H1 (cell line): ENCODE measurements at regions not wholly inside any gene's neighbourhood (a gene's known extent, or its start where the extent isn't known, plus 50 kb on each side); places are given as distances from the start of the nearest gene placed in this dataset.

ENCODE experiments used
- CTCF ChIA-PET: fragments of 300-600 bp; sonication (Branson Sonifier 250); formaldehyde crosslinking; loops from one replicate; lab custom pipeline; 2021; ENCODE audit not compliant: partially characterized antibody; lab: Charles Lee
- POLR2A ChIA-PET: fragments of 300-600 bp; sonication (Branson Sonifier 250); formaldehyde crosslinking; loops from one replicate; lab custom pipeline; 2021; ENCODE audit warnings: inconsistent platforms; ENCODE audit not compliant: partially characterized antibody; lab: Charles Lee
- DNase-seq, 2 experiments: peaks; one replicate each; pipeline versions ENCODE4 v3.0.0 to v3.0.0-alpha.2; 2010 to 2022; ENCODE audit warnings: low spot score in 2 of 2, low read depth in 1 of 2, mixed read lengths in 1 of 2
- FAIRE-seq: peaks from 2 replicates; lab custom pipeline; 2011; peaks lifted over from hg19 to GRCh38; lab: Jason Lieb, UNC
- H2AFZ ChIP-seq: 2 replicates; pipeline ENCODE4 v1.8.1; 2012; ENCODE audit warnings: low read length, inconsistent platforms
- H2AK5ac ChIP-seq: 2 replicates; pipeline ENCODE4 v1.6.1; 2013; ENCODE audit warnings: low read depth, low read length
- H2BK120ac ChIP-seq: replicated peaks from 2 replicates; pipeline ENCODE3; 2013; ENCODE audit warnings: low read depth, low read length, inconsistent platforms
- H2BK12ac ChIP-seq: 2 replicates; pipeline ENCODE4 v1.6.1; 2013; ENCODE audit warnings: low read depth, low read length
- H2BK15ac ChIP-seq: 2 replicates; pipeline ENCODE4 v1.6.1; 2013; ENCODE audit warnings: low read length
- H2BK20ac ChIP-seq: 2 replicates; pipeline ENCODE4 v1.6.1; 2013; ENCODE audit warnings: low read length
- H2BK5ac ChIP-seq: 2 replicates; pipeline ENCODE4 v1.6.1; 2013; ENCODE audit warnings: low read depth, low read length
- H3K14ac ChIP-seq: 2 replicates; pipeline ENCODE4 v1.6.1; 2013; ENCODE audit warnings: inconsistent platforms; ENCODE audit not compliant: insufficient read length
- H3K18ac ChIP-seq: 2 replicates; pipeline ENCODE4 v1.6.1; 2013; ENCODE audit warnings: low read length; ENCODE audit errors: extremely low read depth
- H3K23ac ChIP-seq: 2 replicates; pipeline ENCODE4 v1.6.1; 2013; ENCODE audit warnings: inconsistent platforms; ENCODE audit not compliant: insufficient read length
- H3K23me2 ChIP-seq: 2 replicates; pipeline ENCODE4 v1.6.1; 2013; ENCODE audit warnings: low read depth, low read length
- H3K27ac ChIP-seq: 2 replicates; pipeline ENCODE4 v1.6.1; 2011; ENCODE audit warnings: low read depth, low read length, inconsistent platforms
- H3K27me3 ChIP-seq, 4 experiments: replicated peaks in 1 of 4; 1 replicate in 1 of 4; 2 replicates in 3 of 4; pipeline versions ENCODE4 v1.6.1 to v1.8.1; 2011 to 2013; ENCODE audit warnings: low read length in 3 of 4, mild to moderate bottlenecking in 3 of 4, inconsistent platforms in 2 of 4, mixed read lengths in 2 of 4, moderate library complexity in 1 of 4; ENCODE audit not compliant: control insufficient read depth in 3 of 4, insufficient read depth in 3 of 4; ENCODE audit errors: extremely low read depth in 1 of 4
- H3K36me3 ChIP-seq, 4 experiments: 2 replicates each; pipeline versions ENCODE4 v1.6.1 to v1.8.1; 2011 to 2013; ENCODE audit warnings: mild to moderate bottlenecking in 4 of 4, low read length in 3 of 4, moderate library complexity in 2 of 4, control low read depth in 1 of 4, inconsistent platforms in 1 of 4; ENCODE audit not compliant: insufficient read depth in 4 of 4, control insufficient read depth in 2 of 4
- H3K4ac ChIP-seq: replicated peaks from 2 replicates; pipeline ENCODE3; 2013; ENCODE audit warnings: low read length, low read depth, mixed read lengths, inconsistent platforms; ENCODE audit not compliant: insufficient read length
- H3K4me1 ChIP-seq, 4 experiments: replicated peaks in 1 of 4; 1 replicate in 1 of 4; 2 replicates in 3 of 4; pipeline versions ENCODE4 v1.6.1 to v1.8.1; 2011 to 2013; ENCODE audit warnings: low read length in 3 of 4, inconsistent platforms in 2 of 4, mixed read lengths in 1 of 4; ENCODE audit not compliant: insufficient read depth in 4 of 4, control insufficient read depth in 3 of 4
- H3K4me2 ChIP-seq, 2 experiments: 2 replicates each; pipeline versions ENCODE4 v1.6.1 to v1.8.1; 2011 to 2013; ENCODE audit warnings: low read depth in 2 of 2, low read length in 2 of 2, control low read depth in 1 of 2, inconsistent platforms in 1 of 2, mild to moderate bottlenecking in 1 of 2; ENCODE audit not compliant: insufficient read depth in 1 of 2
- H3K4me3 ChIP-seq, 4 experiments: fragments of 200-600, 300-600 bp in 1 of 4; sonication (generic), shearing (Covaris generic), sonication (Bioruptor Twin) in 1 of 4; 2 replicates each; pipeline versions ENCODE4 v1.5.1 to v1.8.1; 2011 to 2016; ENCODE audit warnings: low read length in 4 of 4, low read depth in 3 of 4, control low read depth in 2 of 4, inconsistent platforms in 2 of 4, mild to moderate bottlenecking in 2 of 4, mixed read lengths in 1 of 4, moderate library complexity in 1 of 4; ENCODE audit not compliant: insufficient read depth in 2 of 4; ENCODE audit errors: extremely low read depth in 1 of 4
- H3K56ac ChIP-seq: replicated peaks from 2 replicates; pipeline ENCODE3; 2013; ENCODE audit warnings: low read depth, mild to moderate bottlenecking, mixed read lengths, low read length, inconsistent platforms; ENCODE audit not compliant: insufficient read length
- H3K79me1 ChIP-seq: 2 replicates; pipeline ENCODE4 v1.6.1; 2013; ENCODE audit warnings: low read depth, low read length, control low read depth
- H3K79me2 ChIP-seq, 2 experiments: 2 replicates each; pipeline versions ENCODE4 v1.6.1 to v1.8.1; 2012 to 2013; ENCODE audit warnings: low read length in 2 of 2, mild to moderate bottlenecking in 2 of 2, inconsistent platforms in 1 of 2; ENCODE audit not compliant: insufficient read depth in 2 of 2, control insufficient read depth in 1 of 2
- H3K9ac ChIP-seq, 4 experiments: replicated peaks in 1 of 4; 1 replicate in 1 of 4; 2 replicates in 3 of 4; pipeline versions ENCODE4 v1.6.1 to v1.8.1; 2011 to 2013; ENCODE audit warnings: low read depth in 3 of 4, low read length in 3 of 4, control low read depth in 2 of 4, mild to moderate bottlenecking in 2 of 4, moderate library complexity in 2 of 4, inconsistent platforms in 1 of 4; ENCODE audit errors: extremely low read depth in 1 of 4
- H3K9me3 ChIP-seq, 2 experiments: 2 replicates each; pipeline versions ENCODE4 v1.6.1 to v1.8.1; 2012 to 2013; ENCODE audit warnings: mild to moderate bottlenecking in 2 of 2, moderate library complexity in 2 of 2, control low read depth in 1 of 2, inconsistent platforms in 1 of 2, low read depth in 1 of 2, low read length in 1 of 2, mixed read lengths in 1 of 2; ENCODE audit not compliant: insufficient read depth in 2 of 2
- H4K20me1 ChIP-seq, 2 experiments: replicated peaks in 1 of 2; 2 replicates each; pipeline versions ENCODE3 to v1.8.1; 2011 to 2013; ENCODE audit warnings: inconsistent platforms in 2 of 2, low read length in 2 of 2, mild to moderate bottlenecking in 1 of 2; ENCODE audit not compliant: insufficient read depth in 2 of 2, control insufficient read depth in 1 of 2
- H4K5ac ChIP-seq: 2 replicates; pipeline ENCODE4 v1.6.1; 2013; ENCODE audit warnings: low read length, low read depth, mixed read lengths, inconsistent platforms; ENCODE audit not compliant: insufficient read length
- H4K8ac ChIP-seq: 2 replicates; pipeline ENCODE4 v1.8.0; 2013; ENCODE audit warnings: mild to moderate bottlenecking, moderate library complexity, low read length, inconsistent platforms; ENCODE audit not compliant: insufficient read depth; ENCODE audit errors: extremely low read depth
- H4K91ac ChIP-seq: replicated peaks from 2 replicates; pipeline ENCODE3; 2013; ENCODE audit warnings: low read length, mixed read lengths, inconsistent platforms; ENCODE audit not compliant: insufficient read length
- ATF3 ChIP-seq: IDR thresholded peaks from 2 replicates; pipeline ENCODE4 v1.6.1; 2011; ENCODE audit warnings: low read depth, mild to moderate bottlenecking, low read length; ENCODE audit not compliant: insufficient read depth
- CBX5 ChIP-seq: fragments of 300-800, 300-1000 bp; sonication (generic); IDR thresholded peaks from 2 replicates; pipeline ENCODE4 v1.7.1; 2016; ENCODE audit warnings: antibody characterized with exemption, low read length, low read depth
- CEBPB ChIP-seq: IDR thresholded peaks from 2 replicates; pipeline ENCODE4 v1.6.1; 2012; ENCODE audit warnings: low read depth, low read length
- CHD2 ChIP-seq: IDR thresholded peaks from 2 replicates; pipeline ENCODE4 v1.6.1; 2012; ENCODE audit warnings: low read length, improper control_type of control experiment
- EGR1 ChIP-seq: IDR thresholded peaks from 2 replicates; pipeline ENCODE4 v1.6.1; 2011; ENCODE audit warnings: low read depth, low read length, borderline replicate concordance
- EZH2 ChIP-seq: fragments of 200-600 bp; sonication (generic); IDR thresholded peaks from 2 replicates; pipeline ENCODE4 v1.7.1; 2012; ENCODE audit warnings: low read depth, mild to moderate bottlenecking, moderate library complexity, low read length, inconsistent platforms; ENCODE audit not compliant: severe bottlenecking
- FOSL1 ChIP-seq: IDR thresholded peaks from 2 replicates; pipeline ENCODE4 v1.6.1; 2011; ENCODE audit warnings: mild to moderate bottlenecking, low read depth, low read length, moderate library complexity; ENCODE audit not compliant: insufficient read depth
- HDAC2 ChIP-seq, 2 experiments: fragments of 300-600 bp in 1 of 2; sonication (generic) in 1 of 2; IDR thresholded peaks; 2 replicates each; pipeline ENCODE4 v1.6.1; 2011 to 2012; ENCODE audit warnings: low read depth in 2 of 2, low read length in 2 of 2, mild to moderate bottlenecking in 2 of 2, moderate library complexity in 2 of 2, borderline replicate concordance in 1 of 2, inconsistent platforms in 1 of 2
- JUND ChIP-seq: IDR thresholded peaks from 2 replicates; pipeline ENCODE4 v1.6.1; 2011; ENCODE audit warnings: mild to moderate bottlenecking, improper control_type of control experiment, low read length
- MAFK ChIP-seq: IDR thresholded peaks from 2 replicates; pipeline ENCODE4 v1.6.1; 2012; ENCODE audit warnings: low read depth, mild to moderate bottlenecking, improper control_type of control experiment, low read length
- RNF2 ChIP-seq: fragments of 200-900, 300-1000 bp; sonication (generic); IDR thresholded peaks from 2 replicates; pipeline ENCODE4 v1.7.1; 2016; ENCODE audit warnings: borderline replicate concordance, low read depth, mild to moderate bottlenecking, antibody characterized with exemption, low read length; ENCODE audit not compliant: poor library complexity, severe bottlenecking; ENCODE audit errors: missing control alignments
- SAP30 ChIP-seq: fragments of 300-600 bp; sonication (generic); IDR thresholded peaks from 2 replicates; pipeline ENCODE4 v1.7.1; 2012; ENCODE audit warnings: low read length, moderate library complexity, mild to moderate bottlenecking, inconsistent platforms; ENCODE audit not compliant: insufficient read depth, insufficient replicate concordance
- TCF12 ChIP-seq: IDR thresholded peaks from 2 replicates; pipeline ENCODE4 v1.6.1; 2011; ENCODE audit warnings: low read depth, mild to moderate bottlenecking, low read length
- TEAD4 ChIP-seq: IDR thresholded peaks from 2 replicates; pipeline ENCODE4 v1.6.1; 2012; ENCODE audit warnings: low read depth, low read length, inconsistent platforms, mixed read lengths
- ZNF274 ChIP-seq: IDR thresholded peaks from 2 replicates; pipeline ENCODE4 v1.7.0; 2012; ENCODE audit warnings: low read length, borderline replicate concordance; ENCODE audit errors: extremely low read depth

GRCh38 chr10:125363791-125364190 is 203.4 kb upstream of the CTBP2 start:
- Histone ChIP-seq H3K56ac (no peak overlapping the region), H3K4ac (no peak overlapping the region), H4K20me1 (no peaks in the 10 kb centered on the region), H2BK12ac (no peak overlapping the region), H4K5ac (no peak overlapping the region), H2AFZ (no peak overlapping the region), H3K4me3 (no peak overlapping the region), H3K23ac (no peak overlapping the region), H3K79me2 (no peaks in the 10 kb centered on the region), H3K23me2 (no peaks in the 10 kb centered on the region), H3K18ac (no peak overlapping the region), H3K79me1 (no peaks in the 10 kb centered on the region), H3K4me1 (no peaks in the 10 kb centered on the region), H2BK5ac (no peak overlapping the region), H3K14ac (no peak overlapping the region), H3K9ac (no peak overlapping the region), H4K8ac (no peak overlapping the region), H2AK5ac (no peak overlapping the region), H3K9me3 (no peaks in the 10 kb centered on the region; a peak in 1 of 4 replicates), H2BK15ac (no peak overlapping the region), H3K4me2 (no peak overlapping the region), H2BK120ac (no peak overlapping the region), H2BK20ac (no peak overlapping the region), H4K91ac (no peak overlapping the region), H3K36me3 (no peaks in the 10 kb centered on the region), H3K27ac (no peak overlapping the region), H3K27me3 (no peaks in the 10 kb centered on the region)
- ChIA-PET CTCF (interaction anchor here (1.2 to 1.6 kb wide), 2 partner anchors 9 to 85 kb away, joined by 3 read pairs; no protein-coding TSS in a partner anchor), POLR2A (no interaction called here)
- DNase-seq (no peak), FAIRE-seq (no peak)
- TF ChIP-seq TEAD4: no peak
- no peak for TF ChIP-seq MAFK
- no peak for TF ChIP-seq TCF12
- TF ChIP-seq JUND: no peak
- no peak for TF ChIP-seq ATF3
- no peak for TF ChIP-seq RNF2
- no peak for TF ChIP-seq HDAC2 (IDR thresholded peaks at IDR 0.05; ENCODE audit: borderline replicate concordance in 1 of 2, low read depth in 2 of 2, low read length in 2 of 2)
- no peak for TF ChIP-seq CBX5
- TF ChIP-seq SAP30: no peak
- no peak for TF ChIP-seq EGR1
- no peak for TF ChIP-seq ZNF274
- TF ChIP-seq FOSL1: no peak
- TF ChIP-seq CHD2: no peak
- TF ChIP-seq CEBPB: no peak
- no peak for TF ChIP-seq EZH2
